MV-4-11 (cell line): ENCODE measurements at regions not wholly inside any gene's neighbourhood (a gene's known extent, or its start where the extent isn't known, plus 50 kb on each side); places are given as distances from the start of the nearest gene placed in this dataset.
"Not testable (repeated sequence)": the region's sequence is repeated elsewhere in the genome, so short reads cannot be mapped to it uniquely, and the experiment has no call there.

Source experiments
- DNase-seq: peaks from one replicate; lab custom pipeline; 2025; lab: John Stamatoyannopoulos, UW

GRCh38 chr16:88265286-88265938, 117.3 kb upstream of the ZNF469 start:
- not testable (repeated sequence) for DNase-seq

GRCh38 chr16:88266036-88266435, 116.7 kb upstream of the ZNF469 start:
- not testable (repeated sequence) for DNase-seq

- not testable (repeated sequence) for DNase-seq
These were observed 115.7 kb upstream of the ZNF469 start for GRCh38 chr16:88266935-88267551.

- peak; percentile 8 for DNase-seq
These were observed 114.4 kb upstream of the ZNF469 start for GRCh38 chr16:88268186-88268970.

- DNase-seq: not testable (repeated sequence)
These were observed 112.5 kb upstream of the ZNF469 start for GRCh38 chr16:88270171-88270790.

GRCh38 chr16:88271296-88271695, 111.5 kb upstream of the ZNF469 start:
- DNase-seq: not testable (repeated sequence)

- DNase-seq: not testable (repeated sequence)
These were observed 111.0 kb upstream of the ZNF469 start for GRCh38 chr16:88271776-88272175.

- not testable (repeated sequence) for DNase-seq
These were observed 110.3 kb upstream of the ZNF469 start for GRCh38 chr16:88272437-88272836.

- DNase-seq: peak; percentile 89
These were observed 108.5 kb upstream of the ZNF469 start for GRCh38 chr16:88274126-88274750.

GRCh38 chr16:88274847-88275246, 107.9 kb upstream of the ZNF469 start:
- DNase-seq: no peak

GRCh38 chr16:88275336-88276122, 107.2 kb upstream of the ZNF469 start:
- DNase-seq: not testable (repeated sequence)

GRCh38 chr16:88276123-88276588, 106.6 kb upstream of the ZNF469 start:
- not testable (repeated sequence) for DNase-seq

GRCh38 chr16:88276591-88276990, 106.2 kb upstream of the ZNF469 start:
- DNase-seq: no peak

- no peak for DNase-seq
These were observed 102.8 kb upstream of the ZNF469 start for GRCh38 chr16:88279998-88280397.

GRCh38 chr16:88281858-88282563, 100.7 kb upstream of the ZNF469 start:
- no peak for DNase-seq

GRCh38 chr16:88282564-88283395, 100.0 kb upstream of the ZNF469 start:
- DNase-seq: no peak

- DNase-seq: no peak
These were observed 99.2 kb upstream of the ZNF469 start for GRCh38 chr16:88283596-88283995.

- DNase-seq: no peak
These were observed 98.7 kb upstream of the ZNF469 start for GRCh38 chr16:88284101-88284500.
